Suprapubic skin (tissue), 3 donors: ENCODE measurements at regions not wholly inside any gene's neighbourhood (a gene's known extent, or its start where the extent isn't known, plus 50 kb on each side); places are given as distances from the start of the nearest gene placed in this dataset.

Experiments
- CTCF ChIP-seq, 2 donors: fragments of 200-600 bp in 1 of 2; fragments of 450-650 bp in 1 of 2; sonication (generic) in 1 of 2; IDR thresholded peaks; one replicate each; pipeline ENCODE4 v1.5.1; 2016 to 2019; ENCODE audit warnings: antibody characterized with exemption in 2 of 2, mild to moderate bottlenecking in 1 of 2, moderate library complexity in 1 of 2
- EP300 ChIP-seq: sonication (generic); formaldehyde crosslinking; IDR thresholded peaks from one replicate; pipeline ENCODE4 v1.6.1; 2017; ENCODE audit warnings: antibody characterized with exemption
- POLR2A ChIP-seq, 2 donors: fragments of 450-650 bp; IDR thresholded peaks; one replicate each; pipeline ENCODE4 v1.6.1; 2017; ENCODE audit warnings: antibody characterized with exemption in 2 of 2, mild to moderate bottlenecking in 2 of 2, moderate library complexity in 2 of 2

GRCh38 chr5:19002111-19002510, 985.9 kb downstream of the CDH18 start:
- TF ChIP-seq EP300 (no peak), POLR2A (IDR thresholded peaks at IDR 0.05) (no peak), CTCF (IDR thresholded peaks at IDR 0.05) (no peak)
